ENCODE measurements at regions not wholly inside any gene's neighbourhood (a gene's known extent, or its start where the extent isn't known, plus 50 kb on each side); places are given as distances from the start of the nearest gene placed in this dataset.

- no peak for DNase-seq
Observed at GRCh38 chr14:42145766-42146165, 539.1 kb downstream of the LRFN5 start.

GRCh38 chr14:42143114-42143513, 536.4 kb downstream of the LRFN5 start:
- no peak for DNase-seq

GRCh38 chr14:42141328-42141727, 534.7 kb downstream of the LRFN5 start:
- no peak for DNase-seq

GRCh38 chr14:42140831-42141279, 534.2 kb downstream of the LRFN5 start:
- no peak for DNase-seq

- DNase-seq: no peak
Observed at GRCh38 chr14:42140001-42140400, 533.3 kb downstream of the LRFN5 start.

- no peak for DNase-seq
Observed at GRCh38 chr14:42138406-42138805, 531.7 kb downstream of the LRFN5 start.

GRCh38 chr14:42130815-42131214, 524.1 kb downstream of the LRFN5 start:
- DNase-seq: no peak

GRCh38 chr14:42123526-42123925, 516.9 kb downstream of the LRFN5 start:
- no peak for DNase-seq

- DNase-seq: no peak
Observed at GRCh38 chr14:42113358-42114069, 506.8 kb downstream of the LRFN5 start.

- no peak for DNase-seq
Observed at GRCh38 chr14:42112108-42112507, 505.4 kb downstream of the LRFN5 start.

- DNase-seq: no peak
Observed at GRCh38 chr14:42111355-42111754, 504.7 kb downstream of the LRFN5 start.

GRCh38 chr14:42110167-42110566, 503.5 kb downstream of the LRFN5 start:
- no peak for DNase-seq

- DNase-seq: no peak
Observed at GRCh38 chr14:42095155-42095554, 488.5 kb downstream of the LRFN5 start.

GRCh38 chr14:42090122-42090521, 483.4 kb downstream of the LRFN5 start:
- no peak for DNase-seq

- no peak for DNase-seq
Observed at GRCh38 chr14:42079911-42080310, 473.2 kb downstream of the LRFN5 start.

GRCh38 chr14:42078345-42078744, 471.7 kb downstream of the LRFN5 start:
- DNase-seq: no peak

- DNase-seq: no peak
Observed at GRCh38 chr14:42070031-42070430, 463.4 kb downstream of the LRFN5 start.

- no peak for DNase-seq
Observed at GRCh38 chr14:42057111-42057510, 450.4 kb downstream of the LRFN5 start.

GRCh38 chr14:42047421-42048055, 440.9 kb downstream of the LRFN5 start:
- DNase-seq: no peak

GRCh38 chr14:42045383-42045782, 438.7 kb downstream of the LRFN5 start:
- no peak for DNase-seq

GRCh38 chr14:42028607-42029006, 421.9 kb downstream of the LRFN5 start:
- DNase-seq: no peak

GRCh38 chr14:42027271-42027670, 420.6 kb downstream of the LRFN5 start:
- no peak for DNase-seq

- no peak for DNase-seq
Observed at GRCh38 chr14:42023452-42023851, 416.8 kb downstream of the LRFN5 start.

- no peak for DNase-seq
Observed at GRCh38 chr14:42014301-42014700, 407.6 kb downstream of the LRFN5 start.

GRCh38 chr14:42013559-42013958, 406.9 kb downstream of the LRFN5 start:
- no peak for DNase-seq

All from NCI-H1694 (cell line).